Pancreas (tissue), 10 donors: ENCODE measurements at regions not wholly inside any gene's neighbourhood (a gene's known extent, or its start where the extent isn't known, plus 50 kb on each side); places are given as distances from the start of the nearest gene placed in this dataset.

ENCODE experiments used
- ATAC-seq, 4 donors: fragments of 200-7000 bp; cut with Tn5 transposase; one replicate each; pipeline versions ENCODE4 v1.8.0 to v1.9.1; 2020; ENCODE audit warnings: mild to moderate bottlenecking in 4 of 4, moderate library complexity in 4 of 4
- DNase-seq, 6 donors: peaks; one replicate each; pipeline ENCODE4 v3.0.0-alpha.2; 2020
- FAIRE-seq: peaks from 2 replicates; lab custom pipeline; 2012; peaks lifted over from hg19 to GRCh38; lab: Jason Lieb, UNC
- H3K27ac ChIP-seq, 4 donors: fragments of 200-600 bp; sonication (generic); 1 replicate in 3 of 4; 2 replicates in 1 of 4; pipeline versions ENCODE4 v1.5.0 to v1.8.0; 2020
- H3K27me3 ChIP-seq, 4 donors: fragments of 200-600 bp; one replicate each; pipeline ENCODE4 v1.8.0; 2021
- H3K36me3 ChIP-seq, 3 donors: fragments of 200-600 bp; sonication (generic) in 1 of 3; one replicate each; pipeline versions ENCODE4 v1.5.0 to v1.8.0; 2020 to 2021
- H3K4me1 ChIP-seq, 3 donors: fragments of 200-600 bp; one replicate each; pipeline ENCODE4 v1.8.0; 2021
- H3K4me3 ChIP-seq, 4 donors: fragments of 200-600 bp; sonication (generic) in 2 of 4; one replicate each; pipeline versions ENCODE4 v1.5.0 to v1.8.0; 2020 to 2021
- H3K9me3 ChIP-seq, 4 donors: fragments of 200-600 bp; one replicate each; pipeline ENCODE4 v1.8.0; 2021
- WGBS, 2 donors: extraction: QIAGEN DNeasy Blood & Tissue Kit; methylation state at CpG; one replicate each; pipeline ENCODE4 v1.1.7; 2013; 5-methylcytosine and 5-hydroxymethylcytosine counted together
- intact Hi-C, 3 donors: fragments of 100-400 bp; cut with DNase I; formaldehyde crosslinking; loops; one replicate each; pipeline versions ENCODE4 v1.11.1 to v1.14.2; 2022
- TF ChIP-seq, protein P1 (sequence below), 4 donors: fragments of 200-600 bp; sonication (generic) in 3 of 4; IDR thresholded peaks; one replicate each; pipeline versions ENCODE4 v1.5.0 to v1.8.0; 2021; ENCODE audit warnings: antibody characterized with exemption in 4 of 4
- donor health status: healthy with polysubstance abuse.
- donor health status: DM: no; HTN: no; CAD: no; lungs with moderate emphysema.
- donor health status: DM: no; HTN: no; CAD: no.
- donor health status: control.
- donor health status: control.
- donor health status: Bipolar disorder and iron deficiency.
- donor health status: DM: yes; HTN: yes; CAD: no.
- donor health status: DM: no; HTN: no; CAD: no.
- donor health status: DM: no; HTN: no; CAD: no.
- donor health status: DM: yes; HTN: yes; CAD: no.

GRCh38 chr2:152944099-152944498, 225.7 kb downstream of the ARL6IP6 start:
- FAIRE-seq = no peak
- DNase-seq = no peak
- intact Hi-C loops = no loop called here
- no peaks in the 10 kb centered on the region for H3K36me3 ChIP-seq
- no peaks in the 10 kb centered on the region for H3K4me1 ChIP-seq
- no peaks in the 10 kb centered on the region for H3K9me3 ChIP-seq
- no peak for ATAC-seq
- H3K27me3 ChIP-seq = no peaks in the 10 kb centered on the region
- TF ChIP-seq, protein P1, sequence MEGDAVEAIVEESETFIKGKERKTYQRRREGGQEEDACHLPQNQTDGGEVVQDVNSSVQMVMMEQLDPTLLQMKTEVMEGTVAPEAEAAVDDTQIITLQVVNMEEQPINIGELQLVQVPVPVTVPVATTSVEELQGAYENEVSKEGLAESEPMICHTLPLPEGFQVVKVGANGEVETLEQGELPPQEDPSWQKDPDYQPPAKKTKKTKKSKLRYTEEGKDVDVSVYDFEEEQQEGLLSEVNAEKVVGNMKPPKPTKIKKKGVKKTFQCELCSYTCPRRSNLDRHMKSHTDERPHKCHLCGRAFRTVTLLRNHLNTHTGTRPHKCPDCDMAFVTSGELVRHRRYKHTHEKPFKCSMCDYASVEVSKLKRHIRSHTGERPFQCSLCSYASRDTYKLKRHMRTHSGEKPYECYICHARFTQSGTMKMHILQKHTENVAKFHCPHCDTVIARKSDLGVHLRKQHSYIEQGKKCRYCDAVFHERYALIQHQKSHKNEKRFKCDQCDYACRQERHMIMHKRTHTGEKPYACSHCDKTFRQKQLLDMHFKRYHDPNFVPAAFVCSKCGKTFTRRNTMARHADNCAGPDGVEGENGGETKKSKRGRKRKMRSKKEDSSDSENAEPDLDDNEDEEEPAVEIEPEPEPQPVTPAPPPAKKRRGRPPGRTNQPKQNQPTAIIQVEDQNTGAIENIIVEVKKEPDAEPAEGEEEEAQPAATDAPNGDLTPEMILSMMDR (IDR thresholded peaks at IDR 0.05) = no peak
- H3K27ac ChIP-seq = no peak overlapping the region
- WGBS, 2 donors = 31 to 38% methylated on average over 2 of the region's 2 CpGs
- H3K4me3 ChIP-seq = no peak overlapping the region

DNA sequence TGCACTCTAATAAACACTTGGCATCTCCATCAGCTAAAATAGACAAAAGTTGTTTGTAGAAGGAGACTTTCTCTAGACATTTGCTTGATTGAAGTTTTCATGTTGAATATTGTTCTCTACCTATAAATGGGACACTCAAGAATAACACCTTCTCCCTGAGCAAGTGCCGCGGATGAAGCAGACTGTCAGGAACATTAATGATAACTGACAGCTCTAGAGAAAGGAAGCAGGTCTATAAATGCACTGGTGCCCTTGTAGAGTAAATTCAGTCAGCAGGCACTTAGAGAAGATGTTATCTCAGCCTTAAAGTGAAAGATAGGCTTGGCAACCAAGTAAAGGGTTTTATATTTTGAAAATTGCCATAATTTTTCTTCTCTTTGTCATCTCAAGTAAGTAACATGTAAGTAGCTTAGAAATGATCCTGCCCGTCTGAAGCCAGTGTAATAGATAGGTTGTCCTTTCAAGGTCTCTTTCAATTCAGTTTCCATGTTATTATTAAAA, 224.6 kb downstream of the ARL6IP6 start:
- 67 to 70% methylated on average over 3 of the region's 3 CpGs for WGBS, 2 donors
- H3K36me3 ChIP-seq = no peaks in the 10 kb centered on the region
- intact Hi-C loops = no loop called here
- no peaks in the 10 kb centered on the region for H3K4me1 ChIP-seq
- H3K9me3 ChIP-seq = no peaks in the 10 kb centered on the region
- no peaks in the 10 kb centered on the region for H3K27me3 ChIP-seq
- H3K27ac ChIP-seq = no peak overlapping the region
- no peak for DNase-seq
- TF ChIP-seq, protein P1 (IDR thresholded peaks at IDR 0.05) = no peak
- no peak overlapping the region for H3K4me3 ChIP-seq
- FAIRE-seq = no peak
- ATAC-seq = no peak

DNA sequence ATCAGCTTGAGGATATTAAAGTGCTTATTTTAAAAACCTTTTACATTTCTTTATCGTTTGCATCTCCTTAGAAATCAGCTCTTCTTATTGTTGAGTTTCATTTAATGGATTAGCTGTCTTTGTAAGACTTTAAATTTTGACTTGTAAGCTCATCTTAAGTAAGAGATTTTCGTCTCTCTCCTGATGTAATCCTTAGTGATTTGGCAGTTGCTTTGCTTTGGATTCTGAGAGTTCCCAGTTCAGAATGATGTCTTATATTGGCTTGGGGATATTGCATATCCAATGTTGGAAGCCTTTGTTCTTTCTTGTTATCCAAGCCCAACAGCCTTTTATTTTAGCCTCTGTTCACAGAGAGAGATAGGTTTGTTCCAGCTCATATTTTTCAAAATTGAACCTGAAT, 212.1 kb downstream of the ARL6IP6 start:
- H3K9me3 ChIP-seq = no peaks in the 10 kb centered on the region
- no peaks in the 10 kb centered on the region for H3K27me3 ChIP-seq
- no peaks in the 10 kb centered on the region for H3K36me3 ChIP-seq
- DNase-seq = no peak
- no peak for ATAC-seq
- no peak for FAIRE-seq
- 53 to 64% methylated on average over 2 of the region's 2 CpGs for WGBS, 2 donors
- TF ChIP-seq, protein P1 (IDR thresholded peaks at IDR 0.05) = no peak
- no peak overlapping the region for H3K27ac ChIP-seq
- H3K4me1 ChIP-seq = no peaks in the 10 kb centered on the region
- intact Hi-C loops = no loop called here
- H3K4me3 ChIP-seq = no peak overlapping the region

DNA sequence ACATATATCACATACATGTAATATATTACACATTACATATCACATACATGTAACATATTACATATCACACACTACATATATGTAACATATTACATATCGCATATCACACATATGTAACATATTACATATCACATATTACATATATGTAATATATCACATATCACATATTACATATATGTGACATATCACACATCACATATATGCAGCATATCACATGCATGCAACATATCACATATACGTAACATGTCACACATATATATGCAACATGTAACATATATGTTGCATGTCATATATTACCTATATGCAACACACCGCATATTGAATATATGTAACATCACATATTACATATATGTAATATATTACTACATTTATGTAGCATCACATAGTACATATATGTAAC, 211.2 kb downstream of the ARL6IP6 start:
- TF ChIP-seq, protein P1 (IDR thresholded peaks at IDR 0.05) = no peak
- intact Hi-C loops = no loop called here
- Histone ChIP-seq H3K4me3 (no peak overlapping the region), H3K36me3 (no peaks in the 10 kb centered on the region), H3K4me1 (no peaks in the 10 kb centered on the region), H3K27me3 (no peaks in the 10 kb centered on the region), H3K9me3 (no peaks in the 10 kb centered on the region), H3K27ac (no peak overlapping the region)
- WGBS, 2 donors = 93 to 94% methylated on average over 3 of the region's 3 CpGs
- DNase-seq = no peak
- no peak for FAIRE-seq
- no peak for ATAC-seq

- 27 to 28% methylated on average over 11 of the region's 11 CpGs for WGBS, 2 donors
- Histone ChIP-seq H3K27me3 (no peaks in the 10 kb centered on the region), H3K36me3 (no peaks in the 10 kb centered on the region), H3K27ac (no peak overlapping the region), H3K4me3 (no peak overlapping the region), H3K9me3 (no peaks in the 10 kb centered on the region), H3K4me1 (no peaks in the 10 kb centered on the region)
- ATAC-seq (peak; percentile 68 to 81 (median 78)), FAIRE-seq (no peak), DNase-seq (peak; percentile 28 to 68 (median 58))
- TF ChIP-seq, protein P1 (IDR thresholded peaks at IDR 0.05) = peak; percentile 48 to 60 (median 51)
- intact Hi-C loops = no loop called here
These were observed 207.4 kb downstream of the ARL6IP6 start for GRCh38 chr2:152925547-152926448.
